HL-60 (cell line): ENCODE measurements at regions not wholly inside any gene's neighbourhood (a gene's known extent, or its start where the extent isn't known, plus 50 kb on each side); places are given as distances from the start of the nearest gene placed in this dataset.

Experiments used
- CTCF ChIP-seq: IDR thresholded peaks from one replicate; pipeline ENCODE4 v1.5.1; 2011; ENCODE audit warnings: low read length, control low read depth, inconsistent platforms; ENCODE audit not compliant: insufficient read depth
- GABPA ChIP-seq: IDR thresholded peaks from 2 replicates; pipeline ENCODE4 v1.6.1; 2012; ENCODE audit warnings: low read depth
- POLR2AphosphoS5 ChIP-seq: IDR thresholded peaks from 2 replicates; pipeline ENCODE4 v1.6.1; 2012; ENCODE audit warnings: low read depth
- REST ChIP-seq: IDR thresholded peaks from 2 replicates; pipeline ENCODE4 v1.6.1; 2012; ENCODE audit warnings: low read depth; ENCODE audit not compliant: insufficient replicate concordance
- SPI1 ChIP-seq: IDR thresholded peaks from 2 replicates; pipeline ENCODE4 v1.6.1; 2012; ENCODE audit warnings: low read depth, mild to moderate bottlenecking, borderline replicate concordance

GRCh38 chr11:103543456-103543855 is 434.2 kb downstream of the DYNC2H1 start:
- TF ChIP-seq CTCF (no peak), POLR2AphosphoS5 (no peak), REST (no peak), SPI1 (no peak), GABPA (no peak)
